Fibroblast of skin of right biceps (primary cell): ENCODE measurements at regions not wholly inside any gene's neighbourhood (a gene's known extent, or its start where the extent isn't known, plus 50 kb on each side); places are given as distances from the start of the nearest gene placed in this dataset.

Source experiments
- DNase-seq: peaks from one replicate; pipeline ENCODE4 v3.0.0-alpha.2; 2013

GRCh38 chrX:134173541-134174272, 63.3 kb upstream of the CCDC160 start:
- no peak for DNase-seq

DNA sequence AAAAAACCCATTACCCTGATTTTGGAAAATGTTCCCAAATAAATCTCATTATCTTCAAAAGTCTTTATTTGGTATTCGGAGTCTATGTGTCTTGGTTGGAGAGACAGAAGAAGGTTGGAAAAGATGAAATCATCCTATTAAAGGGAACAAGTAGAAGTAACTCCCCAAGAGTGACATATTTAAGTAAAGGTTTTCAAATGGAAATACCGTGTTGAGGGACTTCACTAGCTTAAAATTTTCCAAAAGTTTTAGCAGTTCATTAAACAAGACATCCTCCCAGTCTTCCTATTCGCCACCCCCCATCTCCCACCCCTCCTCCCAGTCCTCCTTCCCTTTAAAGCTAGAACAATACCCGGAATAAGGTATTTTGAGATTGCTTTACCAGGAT, 62.7 kb upstream of the CCDC160 start:
- no peak for DNase-seq

GRCh38 chrX:134174859-134175258, 62.1 kb upstream of the CCDC160 start:
- no peak for DNase-seq

GRCh38 chrX:134177527-134177926, 59.5 kb upstream of the CCDC160 start:
- DNase-seq, result no peak

- DNase-seq, result no peak
Observed at GRCh38 chrX:134180601-134181274, 56.2 kb upstream of the CCDC160 start.

DNA sequence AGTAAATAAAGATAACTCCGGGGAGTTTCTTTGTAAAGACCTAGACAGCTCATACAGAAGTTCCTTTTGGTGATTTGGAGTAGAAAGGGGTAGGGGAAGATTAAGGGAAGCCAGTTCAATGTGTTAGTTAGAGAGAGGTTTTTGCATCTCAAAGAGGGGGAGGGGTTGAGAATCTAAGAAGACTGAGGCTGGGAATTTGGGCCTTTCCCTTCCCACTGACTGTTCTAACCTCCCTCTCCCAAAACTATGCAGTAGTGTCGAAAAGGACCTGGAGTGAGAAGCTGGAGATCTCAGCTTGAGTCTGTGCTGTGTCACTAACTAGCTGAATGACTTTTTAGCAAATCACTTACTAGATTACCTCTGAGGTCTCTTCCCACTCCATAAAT, 55.7 kb upstream of the CCDC160 start:
- DNase-seq, result no peak

DNA sequence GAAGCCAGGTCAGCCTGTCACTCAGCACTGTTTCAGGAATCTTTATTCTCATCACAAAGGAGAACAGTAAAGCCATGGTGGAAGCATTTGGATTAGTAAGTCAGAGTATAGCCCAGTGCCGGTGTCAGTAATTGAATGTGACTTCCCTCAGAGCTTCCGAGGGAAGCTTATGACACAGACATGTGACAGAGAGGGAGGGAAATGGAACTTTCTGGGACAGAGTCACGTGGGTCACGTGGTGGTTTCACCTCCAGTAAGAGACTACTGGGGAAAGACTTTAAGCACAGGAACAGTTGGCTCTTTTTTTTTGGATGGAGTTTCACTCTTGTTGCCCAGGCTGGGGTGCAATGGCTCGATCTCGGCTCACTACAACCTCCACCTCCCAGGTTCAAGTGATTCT, 53.3 kb upstream of the CCDC160 start:
- DNase-seq, result no peak

- DNase-seq, result no peak
Observed at GRCh38 chrX:134184936-134185335, 52.0 kb upstream of the CCDC160 start.

- no peak for DNase-seq
Observed at GRCh38 chrX:134186362-134187121, 50.4 kb upstream of the CCDC160 start.
